ENCODE measurements at regions not wholly inside any gene's neighbourhood (a gene's known extent, or its start where the extent isn't known, plus 50 kb on each side); places are given as distances from the start of the nearest gene placed in this dataset.
"Not testable (repeated sequence)": the region's sequence is repeated elsewhere in the genome, so short reads cannot be mapped to it uniquely, and the experiment has no call there.

DNA sequence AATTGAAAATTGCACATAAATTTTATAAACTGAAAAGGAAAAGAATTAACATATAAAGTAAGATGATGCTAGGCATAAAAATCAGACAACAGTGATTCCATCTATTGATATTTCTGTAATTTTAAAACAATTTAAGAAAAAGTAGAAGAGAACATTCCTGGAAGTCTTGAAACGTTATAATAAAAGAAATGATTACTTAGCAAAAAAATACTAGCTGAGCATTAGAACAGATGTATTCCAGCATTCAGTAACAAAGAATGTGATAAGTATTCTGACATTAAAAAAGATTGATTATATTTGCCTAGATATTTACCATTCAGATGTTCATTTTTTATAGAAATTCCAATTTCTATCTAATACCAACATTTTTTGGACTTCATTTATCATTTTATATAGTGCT is 120.1 kb upstream of the PPP1R9A start:
- Mint-ChIP-seq H3K36me3 (peaks cover 0 to 7% of the 10 kb centered on the region in 2 donors), H3K9me3 (peaks cover 11 to 13% of the 10 kb centered on the region in 2 donors), H3K27ac (no peak overlapping the region)
- DNase-seq (ENCODE audit: low spot score in 2 of 2) (no peak), ATAC-seq (no peak)

DNA sequence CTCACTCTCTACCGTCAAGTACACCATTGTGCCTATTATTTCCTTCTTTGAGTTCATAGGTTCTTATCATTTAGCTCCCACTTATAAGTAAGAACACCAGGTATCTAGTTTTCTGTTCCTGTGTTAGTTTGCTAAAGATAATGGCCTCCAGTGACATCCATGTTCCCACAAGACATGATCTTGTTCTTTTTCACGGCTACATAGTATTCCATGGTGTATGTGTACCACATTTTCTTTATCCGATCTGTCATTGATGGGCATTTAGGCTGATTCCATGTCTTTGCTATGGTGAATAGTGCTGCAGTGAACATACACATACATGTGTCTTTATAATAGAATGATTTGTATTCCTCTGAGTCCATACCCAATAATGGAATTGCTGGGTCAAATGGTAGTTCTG is 119.0 kb upstream of the PPP1R9A start:
- not testable (repeated sequence) for H3K36me3 Mint-ChIP-seq; H3K27ac Mint-ChIP-seq; DNase-seq (ENCODE audit: low spot score in 2 of 2); ATAC-seq
- peaks cover 11 to 13% of the 10 kb centered on the region in 2 donors for H3K9me3 Mint-ChIP-seq

GRCh38 chr7:94792241-94792640 is 115.2 kb upstream of the PPP1R9A start:
- peaks cover 17 to 21% of the 10 kb centered on the region in 2 donors for H3K9me3 Mint-ChIP-seq
- ATAC-seq (no peak), DNase-seq (ENCODE audit: low spot score in 2 of 2) (no peak)
- peaks cover 0 to 13% of the 10 kb centered on the region in 2 donors for H3K36me3 Mint-ChIP-seq
- no peak overlapping the region for H3K27ac Mint-ChIP-seq

DNA sequence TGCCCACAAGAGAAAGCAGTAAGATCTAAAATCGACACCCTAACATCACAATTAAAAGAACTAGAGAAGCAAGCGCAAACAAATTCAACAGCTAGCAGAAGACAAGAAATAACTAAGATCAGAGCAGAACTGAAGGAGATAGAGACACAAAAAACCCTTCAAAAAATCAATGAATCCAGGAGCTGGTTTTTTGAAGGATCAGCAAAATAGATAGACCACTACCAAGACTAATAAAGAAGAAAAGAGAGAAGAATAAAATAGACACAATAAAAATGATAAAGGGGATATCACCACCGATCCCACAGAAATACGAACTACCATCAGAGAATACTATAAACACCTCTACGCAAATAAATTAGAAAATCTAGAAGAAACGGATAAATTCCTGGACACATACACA is 110.0 kb upstream of the PPP1R9A start:
- H3K36me3 Mint-ChIP-seq, result not testable (repeated sequence)

DNA sequence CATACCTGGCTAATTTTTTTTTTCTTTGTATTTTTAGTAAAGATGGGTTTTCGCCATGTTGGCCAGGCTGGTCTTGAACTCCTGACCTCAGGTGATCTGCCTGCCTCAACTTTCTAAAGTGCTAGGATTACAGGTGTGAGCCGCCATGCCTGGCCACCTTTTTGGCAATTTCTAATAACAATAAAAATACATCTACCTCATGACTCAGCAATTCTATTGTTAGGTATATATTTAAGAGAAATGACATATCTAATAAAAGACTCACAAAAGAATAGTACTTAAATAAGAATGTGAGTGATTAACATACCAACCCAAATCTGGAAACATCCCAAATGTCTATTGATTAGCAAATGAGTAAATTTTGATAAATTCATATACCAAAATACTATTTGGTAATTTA is 103.6 kb upstream of the PPP1R9A start:
- DNase-seq (ENCODE audit: low spot score in 2 of 2), result no peak
- Mint-ChIP-seq H3K36me3 (peaks cover 0 to 5% of the 10 kb centered on the region in 2 donors), H3K9me3 (peaks cover 0 to 11% of the 10 kb centered on the region in 2 donors), H3K27ac (no peak overlapping the region)
- ATAC-seq, result no peak

More for the DNA sequence above, 110.0 kb upstream of the PPP1R9A start:
- peaks cover 4 to 12% of the 10 kb centered on the region in 2 donors for H3K9me3 Mint-ChIP-seq
- H3K27ac Mint-ChIP-seq; DNase-seq (ENCODE audit: low spot score in 2 of 2); ATAC-seq: not testable (repeated sequence)

DNA sequence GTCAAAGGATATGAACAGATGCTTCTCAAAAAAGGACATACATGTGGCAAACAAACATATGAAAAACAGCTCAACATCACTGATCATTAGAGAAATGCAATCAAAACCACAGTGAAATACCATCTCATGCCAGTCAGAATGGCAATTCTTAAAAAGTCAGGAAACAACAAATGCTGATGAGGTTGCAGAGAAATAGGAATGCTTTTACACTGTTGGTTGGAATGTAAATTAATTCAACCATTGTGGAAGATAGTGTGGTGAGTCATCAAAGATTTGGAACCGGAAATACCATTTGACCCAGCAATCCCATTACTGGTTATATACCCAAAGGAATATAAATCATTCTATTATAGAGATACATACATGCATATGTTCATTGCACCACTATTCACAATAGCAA is 98.7 kb upstream of the PPP1R9A start:
- not testable (repeated sequence) for H3K27ac Mint-ChIP-seq; H3K36me3 Mint-ChIP-seq; DNase-seq (ENCODE audit: low spot score in 2 of 2); ATAC-seq
- H3K9me3 Mint-ChIP-seq, result peaks cover 0 to 11% of the 10 kb centered on the region in 2 donors

GRCh38 chr7:94810496-94810895 is 96.9 kb upstream of the PPP1R9A start:
- DNase-seq (ENCODE audit: low spot score in 2 of 2) (no peak), ATAC-seq (no peak)
- peaks cover 0 to 5% of the 10 kb centered on the region in 2 donors for H3K36me3 Mint-ChIP-seq
- H3K9me3 Mint-ChIP-seq, result peaks cover 0 to 11% of the 10 kb centered on the region in 2 donors
- no peak overlapping the region for H3K27ac Mint-ChIP-seq

- H3K27ac Mint-ChIP-seq, result no peak overlapping the region
- peaks cover 14 to 16% of the 10 kb centered on the region in 2 donors for H3K36me3 Mint-ChIP-seq
- peaks cover 24 to 25% of the 10 kb centered on the region in 2 donors for H3K9me3 Mint-ChIP-seq
- no peak for DNase-seq (ENCODE audit: low spot score in 2 of 2)
- no peak for ATAC-seq
These were observed 93.5 kb upstream of the PPP1R9A start for GRCh38 chr7:94813917-94814316.

DNA sequence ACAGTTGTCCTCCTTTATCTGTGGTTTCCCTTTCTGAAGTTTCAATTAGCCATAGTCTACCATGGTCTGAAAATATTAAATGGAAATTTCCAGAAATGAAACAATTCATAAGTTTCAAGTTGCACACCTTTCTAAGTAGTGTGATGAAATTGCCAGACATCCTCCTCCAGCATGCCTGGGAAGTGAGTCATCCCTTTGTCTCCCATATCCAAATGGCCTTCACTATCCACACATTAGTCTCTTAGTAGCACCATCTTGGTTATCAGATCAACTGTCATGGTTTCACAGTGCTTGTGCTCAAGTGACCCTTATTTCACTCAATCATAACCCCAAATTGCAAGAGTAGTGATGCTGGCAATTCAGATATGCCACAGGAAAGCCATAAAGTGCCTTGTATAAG is 83.4 kb upstream of the PPP1R9A start:
- DNase-seq (ENCODE audit: low spot score in 2 of 2), result no peak
- H3K36me3 Mint-ChIP-seq, result peaks cover 2 to 11% of the 10 kb centered on the region in 2 donors

GRCh38 chr7:94829987-94830386 is 77.4 kb upstream of the PPP1R9A start:
- peaks cover 0 to 4% of the 10 kb centered on the region in 2 donors for H3K36me3 Mint-ChIP-seq
- ATAC-seq (no peak), DNase-seq (ENCODE audit: low spot score in 2 of 2) (no peak)
- H3K27ac Mint-ChIP-seq, result no peak overlapping the region
- H3K9me3 Mint-ChIP-seq, result peaks cover 4 to 7% of the 10 kb centered on the region in 2 donors

More for the DNA sequence above, 83.4 kb upstream of the PPP1R9A start:
- Mint-ChIP-seq H3K9me3 (peaks cover 16 to 17% of the 10 kb centered on the region in 2 donors), H3K27ac (no peak overlapping the region)
- no peak for ATAC-seq

GRCh38 chr7:94832051-94832450 is 75.3 kb upstream of the PPP1R9A start:
- Mint-ChIP-seq H3K27ac (no peak overlapping the region), H3K9me3 (peaks cover 4 to 7% of the 10 kb centered on the region in 2 donors), H3K36me3 (peaks cover 0 to 4% of the 10 kb centered on the region in 2 donors)
- ATAC-seq (no peak), DNase-seq (ENCODE audit: low spot score in 2 of 2) (no peak)

DNA sequence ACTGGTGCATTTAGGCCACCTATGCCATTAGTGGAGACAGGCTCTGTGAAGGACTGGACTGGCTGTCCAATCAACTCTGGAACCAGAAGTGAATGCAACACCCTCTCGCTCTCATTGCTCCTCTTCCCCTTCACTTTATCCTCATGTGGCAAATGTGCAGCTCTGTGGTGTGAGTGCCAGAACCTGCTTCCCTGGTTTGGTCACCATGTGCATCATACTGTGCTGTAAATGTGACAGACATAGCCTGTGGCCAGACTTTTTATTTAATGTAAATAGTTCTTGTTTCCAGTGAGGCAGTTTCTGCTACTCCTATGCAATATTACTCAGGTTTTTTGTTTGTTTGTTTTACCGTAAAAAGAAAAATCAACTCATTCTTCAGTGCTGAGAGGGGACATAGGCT is 73.0 kb upstream of the PPP1R9A start:
- DNase-seq (ENCODE audit: low spot score in 2 of 2), result no peak
- Mint-ChIP-seq H3K36me3 (peaks cover 0 to 4% of the 10 kb centered on the region in 2 donors), H3K27ac (no peak overlapping the region), H3K9me3 (peaks cover 10 to 20% of the 10 kb centered on the region in 2 donors)
- no peak for ATAC-seq

DNA sequence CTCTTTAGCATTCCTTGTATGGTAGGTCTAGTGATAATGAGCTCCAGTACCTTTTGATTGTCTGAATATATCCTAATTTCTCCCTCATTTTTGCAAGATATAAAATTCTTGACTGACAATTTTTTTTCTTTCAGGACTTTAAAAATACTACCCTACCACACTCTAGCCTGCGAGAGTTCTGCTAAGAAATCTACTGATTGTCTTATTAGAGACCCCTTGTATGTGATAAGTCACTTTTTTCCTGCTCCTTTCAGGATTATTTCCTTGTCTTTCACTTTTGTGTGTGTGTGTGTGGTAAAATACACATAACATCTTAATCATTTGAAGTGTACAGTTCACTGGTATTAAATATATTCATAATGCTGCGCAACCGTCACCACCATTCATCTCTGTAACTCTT is 68.7 kb upstream of the PPP1R9A start:
- ATAC-seq (no peak), DNase-seq (ENCODE audit: low spot score in 2 of 2) (no peak)
- Mint-ChIP-seq H3K9me3 (peaks cover 11 to 25% of the 10 kb centered on the region in 2 donors), H3K27ac (no peak overlapping the region), H3K36me3 (peaks cover 4 to 13% of the 10 kb centered on the region in 2 donors)

DNA sequence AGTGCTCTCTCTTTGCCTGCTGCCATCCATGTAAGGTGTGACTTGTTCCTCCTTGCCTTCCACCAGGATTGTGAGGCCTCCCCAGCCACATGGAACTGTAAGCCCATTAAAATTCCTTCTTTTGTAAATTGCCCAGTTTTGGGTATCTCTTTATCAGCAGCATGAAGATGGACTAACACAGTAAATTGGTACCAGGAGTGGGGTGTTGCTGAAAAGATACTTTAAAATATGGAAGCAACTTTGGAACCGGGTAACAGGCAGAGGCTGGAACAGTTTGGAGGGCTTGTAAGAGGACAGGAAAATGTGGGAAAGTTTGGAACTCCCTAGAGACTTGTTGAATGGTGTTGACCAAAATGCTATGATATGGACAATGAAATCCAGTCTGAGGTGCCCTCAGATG is 63.8 kb upstream of the PPP1R9A start:
- ATAC-seq (no peak), DNase-seq (ENCODE audit: low spot score in 2 of 2) (no peak)
- Mint-ChIP-seq H3K9me3 (peaks cover 22 to 26% of the 10 kb centered on the region in 2 donors), H3K36me3 (peaks cover 8 to 28% of the 10 kb centered on the region in 2 donors), H3K27ac (no peak overlapping the region)

GRCh38 chr7:94848531-94848930 is 58.9 kb upstream of the PPP1R9A start:
- H3K27ac Mint-ChIP-seq, result no peak overlapping the region
- peaks cover 5 to 17% of the 10 kb centered on the region in 2 donors for H3K36me3 Mint-ChIP-seq
- DNase-seq (ENCODE audit: low spot score in 2 of 2) (no peak), ATAC-seq (no peak)
- peaks cover 17 to 19% of the 10 kb centered on the region in 2 donors for H3K9me3 Mint-ChIP-seq

GRCh38 chr7:94848992-94849576 is 58.3 kb upstream of the PPP1R9A start:
- Mint-ChIP-seq H3K9me3 (peaks cover 14 to 16% of the 10 kb centered on the region in 2 donors), H3K27ac (no peak overlapping the region), H3K36me3 (peaks cover 0 to 12% of the 10 kb centered on the region in 2 donors)
- DNase-seq (ENCODE audit: low spot score in 2 of 2) (no peak), ATAC-seq (no peak)

GRCh38 chr7:94849636-94850208 is 57.7 kb upstream of the PPP1R9A start:
- Mint-ChIP-seq H3K27ac (no peak overlapping the region), H3K36me3 (peaks cover 0 to 9% of the 10 kb centered on the region in 2 donors), H3K9me3 (peaks cover 14 to 16% of the 10 kb centered on the region in 2 donors)

GRCh38 chr7:94855589-94855988 is 51.8 kb upstream of the PPP1R9A start:
- no peak overlapping the region for H3K27ac Mint-ChIP-seq
- DNase-seq (ENCODE audit: low spot score in 2 of 2) (no peak), ATAC-seq (no peak)
- peaks cover 9 to 17% of the 10 kb centered on the region in 2 donors for H3K9me3 Mint-ChIP-seq
- no peaks in the 10 kb centered on the region for H3K36me3 Mint-ChIP-seq

More at GRCh38 chr7:94849636-94850208, 57.7 kb upstream of the PPP1R9A start:
- DNase-seq (ENCODE audit: low spot score in 2 of 2), result no peak
- no peak for ATAC-seq

Data from activated naive CD4-positive, alpha-beta T cell treated with anti-CD3 and anti-CD28 coated beads, Interleukin-2, amount 50 U/mL, for 72 hours (primary cell).